ENCODE measurements at regions not wholly inside any gene's neighbourhood (a gene's known extent, or its start where the extent isn't known, plus 50 kb on each side); places are given as distances from the start of the nearest gene placed in this dataset.

DNA sequence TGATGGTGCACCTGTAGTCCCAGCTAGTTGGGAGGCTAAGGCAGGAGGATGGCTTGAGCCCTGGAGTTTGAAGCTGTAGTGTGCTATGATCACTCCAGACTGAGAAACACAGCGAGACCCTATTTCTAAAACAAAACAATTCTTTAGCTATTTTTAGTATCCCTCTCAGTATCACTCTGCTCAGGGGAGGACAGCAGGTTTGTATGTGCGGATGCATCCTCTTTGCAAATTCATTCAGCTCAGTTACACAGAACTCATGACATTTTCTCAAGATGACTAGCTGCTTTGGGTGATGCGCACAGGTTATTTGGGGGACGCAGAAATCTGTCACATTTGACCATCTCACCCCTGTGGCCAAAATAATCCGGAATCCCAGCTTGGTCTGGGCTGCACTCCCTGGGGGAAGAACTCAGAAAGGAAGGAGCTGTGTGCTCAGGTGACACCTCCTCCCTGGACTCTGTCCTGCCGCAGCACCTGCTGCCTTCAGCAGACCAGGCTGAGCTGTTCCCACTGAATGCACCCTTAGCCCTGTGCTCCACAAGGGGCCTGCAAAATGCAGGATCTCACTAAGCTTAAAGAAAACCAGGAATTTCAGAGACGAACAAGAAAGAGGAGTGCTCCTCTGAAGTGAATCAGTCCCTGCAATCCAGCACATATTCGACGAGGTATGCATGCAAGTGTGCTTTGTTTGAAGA lies 89.5 kb upstream of the PGBD5 start:
- no peak for DNase-seq (ENCODE audit: low read depth)

- DNase-seq (ENCODE audit: low read depth), result no peak
Observed at GRCh38 chr1:230510496-230510895, 84.4 kb upstream of the PGBD5 start.

GRCh38 chr1:230509281-230509977 lies 83.3 kb upstream of the PGBD5 start:
- DNase-seq (ENCODE audit: low read depth), result no peak

DNA sequence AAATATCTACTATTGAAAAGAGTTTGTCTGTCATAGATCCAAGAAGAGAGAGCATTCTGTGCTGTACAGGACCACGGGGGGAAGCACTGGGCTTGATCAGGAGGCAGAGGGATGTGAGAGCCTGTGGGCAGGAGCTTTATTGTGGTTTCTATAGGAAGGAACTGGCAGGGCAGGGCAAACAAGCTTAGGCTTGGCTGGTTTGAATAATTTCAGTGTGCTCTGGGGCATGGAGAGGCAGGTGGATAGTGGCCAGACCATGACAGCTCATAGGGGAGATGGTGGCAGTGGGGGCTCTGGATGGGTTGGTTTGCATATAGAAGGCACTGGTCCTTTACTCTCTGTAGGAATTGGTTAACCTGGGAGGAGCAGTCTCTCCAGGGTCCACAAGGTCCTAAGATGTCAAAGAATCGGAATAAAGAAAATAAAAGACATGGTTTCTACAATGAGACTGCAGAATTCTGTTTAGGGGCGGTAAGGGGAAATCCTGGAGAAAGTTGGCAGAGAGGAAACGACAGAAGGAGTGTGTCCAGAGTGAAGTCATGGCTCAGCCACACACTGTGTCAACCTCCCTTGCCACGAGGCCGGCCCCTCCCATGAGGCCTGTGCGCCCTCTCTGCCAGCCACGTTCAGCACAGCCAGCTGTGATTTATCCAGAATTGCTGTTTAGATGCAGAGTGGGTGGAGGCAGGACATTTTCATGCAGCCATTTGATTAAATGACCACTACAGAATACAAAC lies 81.7 kb upstream of the PGBD5 start:
- no peak for DNase-seq (ENCODE audit: low read depth)

DNA sequence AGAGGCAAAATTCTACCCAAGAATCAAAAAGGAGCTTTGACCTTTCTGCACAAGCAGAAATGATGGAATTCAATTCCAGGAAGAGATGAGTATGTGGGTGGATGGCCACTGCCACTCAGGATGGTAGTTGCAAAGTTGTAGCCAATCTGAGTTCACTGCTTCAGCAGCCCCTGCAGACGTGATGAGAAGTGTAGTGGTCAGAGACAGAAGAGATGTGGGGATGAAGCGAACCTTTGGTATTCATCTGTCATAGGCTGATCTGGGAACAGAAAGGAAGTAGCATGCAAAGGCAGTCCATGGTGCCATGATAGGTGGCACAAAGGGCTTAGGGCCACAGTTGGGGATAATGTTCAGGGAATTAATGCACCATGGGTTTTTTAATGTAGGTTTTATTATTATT lies 81.1 kb upstream of the PGBD5 start:
- DNase-seq (ENCODE audit: low read depth), result no peak

GRCh38 chr1:230506451-230506850 lies 80.3 kb upstream of the PGBD5 start:
- no peak for DNase-seq (ENCODE audit: low read depth)

DNA sequence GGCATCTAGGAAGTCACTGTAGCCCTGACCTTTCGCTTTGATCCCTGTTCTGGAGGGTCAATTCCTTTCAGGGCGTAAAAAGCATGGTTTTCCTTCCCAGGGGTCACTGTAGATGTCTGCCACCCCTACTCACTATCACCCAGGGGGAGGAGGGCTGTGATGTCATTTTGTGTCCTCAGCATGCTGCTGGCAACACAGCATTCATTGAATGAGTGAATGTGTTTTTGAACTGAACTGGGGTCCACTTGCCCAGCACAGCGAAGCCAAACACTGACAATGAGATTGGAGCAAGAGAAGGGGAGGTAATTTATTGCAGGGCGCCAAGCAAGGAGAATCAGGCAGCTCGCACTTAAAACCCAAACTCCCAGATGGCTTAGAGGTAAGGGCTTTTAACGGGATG lies 78.2 kb upstream of the PGBD5 start:
- DNase-seq (ENCODE audit: low read depth), result no peak

GRCh38 chr1:230503726-230504125 lies 77.6 kb upstream of the PGBD5 start:
- DNase-seq (ENCODE audit: low read depth), result no peak

GRCh38 chr1:230502996-230503395 lies 76.9 kb upstream of the PGBD5 start:
- no peak for DNase-seq (ENCODE audit: low read depth)

GRCh38 chr1:230502306-230502705 lies 76.2 kb upstream of the PGBD5 start:
- no peak for DNase-seq (ENCODE audit: low read depth)

- DNase-seq (ENCODE audit: low read depth), result no peak
Observed at GRCh38 chr1:230501849-230502248, 75.7 kb upstream of the PGBD5 start.

GRCh38 chr1:230501242-230501641 lies 75.1 kb upstream of the PGBD5 start:
- no peak for DNase-seq (ENCODE audit: low read depth)

- DNase-seq (ENCODE audit: low read depth), result no peak
Observed at GRCh38 chr1:230500063-230500462, 73.9 kb upstream of the PGBD5 start.

- no peak for DNase-seq (ENCODE audit: low read depth)
Observed at GRCh38 chr1:230499496-230499895, 73.4 kb upstream of the PGBD5 start.

DNA sequence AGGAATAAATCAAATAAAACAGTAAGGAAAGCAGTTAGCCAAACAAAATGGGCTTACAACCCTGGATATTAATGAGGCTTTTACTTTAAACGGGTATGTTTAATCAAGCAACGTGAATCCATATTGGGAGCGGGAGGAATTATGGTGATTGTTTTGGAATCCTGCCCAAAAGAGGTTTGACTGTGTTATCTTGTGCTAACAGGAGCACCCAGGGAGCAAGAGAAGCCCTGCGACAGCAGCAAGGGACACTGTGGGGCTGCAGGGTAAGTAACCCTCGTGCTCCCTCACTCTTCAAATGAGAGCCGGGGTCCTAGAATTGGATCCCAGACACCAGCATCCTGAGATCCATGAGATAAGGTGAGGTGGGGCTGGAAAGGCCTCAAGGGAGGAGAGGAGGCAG lies 72.6 kb upstream of the PGBD5 start:
- no peak for DNase-seq (ENCODE audit: low read depth)

DNA sequence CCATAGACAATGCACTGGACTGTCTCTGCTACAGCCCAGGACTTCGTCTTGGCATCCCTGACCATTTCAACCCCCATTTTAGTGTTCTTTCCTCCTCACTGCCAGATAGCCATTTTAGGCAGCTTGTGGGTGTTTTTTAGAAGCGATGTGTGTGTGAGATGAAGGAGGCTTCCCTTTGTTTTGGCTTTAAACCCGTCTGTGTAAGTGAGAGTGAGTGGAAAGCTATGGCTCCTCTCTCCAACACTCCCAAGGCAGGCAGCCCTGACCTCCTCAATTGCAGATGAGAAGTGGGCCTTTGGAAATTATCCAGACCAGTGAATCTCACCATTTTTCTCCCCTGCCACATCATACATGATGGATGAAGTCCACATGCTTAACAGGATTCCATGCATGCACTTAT lies 70.3 kb upstream of the PGBD5 start:
- no peak for DNase-seq (ENCODE audit: low read depth)

- DNase-seq (ENCODE audit: low read depth), result no peak
Observed at GRCh38 chr1:230495891-230496385, 69.8 kb upstream of the PGBD5 start.

GRCh38 chr1:230495076-230495475 lies 68.9 kb upstream of the PGBD5 start:
- no peak for DNase-seq (ENCODE audit: low read depth)

DNA sequence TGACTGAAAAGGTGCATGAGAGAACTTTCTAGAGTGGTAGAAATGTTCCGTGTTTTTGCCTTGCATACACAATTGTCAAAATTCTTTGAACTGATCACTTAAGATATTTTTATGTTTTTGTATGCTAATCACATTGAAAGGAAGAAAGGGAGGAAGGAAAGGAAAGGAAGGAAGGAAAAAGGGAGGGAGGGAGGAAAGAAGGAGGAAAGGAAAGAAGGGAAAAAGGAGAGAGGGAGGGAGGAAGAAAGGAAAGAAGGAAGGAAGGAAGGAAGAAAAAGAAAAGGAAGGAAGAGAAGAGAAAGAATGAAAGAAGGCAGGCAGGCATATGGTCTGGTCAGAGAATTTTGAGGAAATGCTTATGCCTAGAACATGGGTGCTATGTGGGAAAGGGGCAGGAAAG lies 68.4 kb upstream of the PGBD5 start:
- DNase-seq (ENCODE audit: low read depth), result no peak

DNA sequence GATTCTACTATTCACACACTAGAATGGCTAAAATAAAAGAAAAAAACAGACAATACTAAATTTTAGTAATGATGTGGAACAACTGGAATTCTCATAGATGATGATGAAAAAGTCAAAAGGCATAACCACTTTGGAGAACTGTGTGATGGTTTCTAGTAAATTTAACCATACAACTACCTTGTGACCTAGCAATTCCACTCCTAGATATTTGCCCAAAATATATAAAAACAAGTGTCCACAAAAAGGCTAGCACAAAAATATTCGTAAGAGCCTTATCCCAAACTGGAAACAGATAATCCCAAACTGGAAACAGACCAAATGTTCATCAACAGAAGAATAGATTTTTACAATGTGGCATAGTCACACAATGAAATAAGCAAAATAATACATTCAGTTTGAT lies 67.9 kb upstream of the PGBD5 start:
- DNase-seq (ENCODE audit: low read depth), result no peak

- DNase-seq (ENCODE audit: low read depth), result no peak
Observed at GRCh38 chr1:230493264-230493663, 67.1 kb upstream of the PGBD5 start.

- no peak for DNase-seq (ENCODE audit: low read depth)
Observed at GRCh38 chr1:230490436-230490835, 64.3 kb upstream of the PGBD5 start.

DNA sequence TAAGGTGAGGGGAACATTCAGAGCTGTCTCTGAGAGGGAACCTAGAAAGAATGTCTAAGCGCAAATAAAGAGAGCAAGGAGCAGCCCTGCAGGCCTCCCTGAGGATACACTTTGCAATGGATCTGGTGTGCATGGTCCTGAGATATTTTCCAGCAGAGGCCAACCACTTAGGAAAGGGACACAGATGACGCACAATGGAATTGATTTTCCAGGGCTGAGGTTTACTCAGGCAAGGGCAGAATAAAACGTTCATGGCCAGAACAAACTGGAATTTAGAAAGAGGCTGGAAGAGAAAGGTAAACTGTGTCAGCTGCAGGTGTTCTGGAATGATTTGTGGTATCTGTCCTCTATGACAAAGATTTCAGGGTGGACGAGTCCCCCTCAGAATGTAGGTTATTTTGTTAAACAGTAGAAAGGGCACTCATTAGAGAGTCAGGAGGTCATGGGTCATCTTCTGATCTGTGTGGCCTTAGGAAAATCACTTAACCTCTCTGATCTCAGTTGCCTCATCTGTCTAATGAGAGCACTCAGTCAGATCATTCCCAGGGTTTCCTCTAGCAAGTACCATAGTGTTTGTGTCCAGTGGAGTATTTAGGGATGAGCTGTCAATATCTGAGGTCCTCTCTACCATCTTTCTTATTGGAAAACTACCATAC lies 61.8 kb upstream of the PGBD5 start:
- DNase-seq (ENCODE audit: low read depth), result no peak
